AG09319 (cell line): ENCODE measurements at regions not wholly inside any gene's neighbourhood (a gene's known extent, or its start where the extent isn't known, plus 50 kb on each side); places are given as distances from the start of the nearest gene placed in this dataset.

Source experiments
- DNase-seq: peaks from one replicate; pipeline ENCODE4 v3.0.0-alpha.2; 2010; ENCODE audit warnings: low read depth; ENCODE audit errors: extremely low read depth
- CTCF ChIP-seq: IDR thresholded peaks from 2 replicates; pipeline ENCODE4 v1.5.1; 2011; ENCODE audit warnings: low read depth, mild to moderate bottlenecking, inconsistent platforms, low read length, moderate library complexity

GRCh38 chr11:103530257-103530656, 421.0 kb downstream of the DYNC2H1 start:
- no peak for DNase-seq
- no peak for TF ChIP-seq CTCF

GRCh38 chr11:103532133-103532788, 423.0 kb downstream of the DYNC2H1 start:
- no peak for TF ChIP-seq CTCF
- DNase-seq = no peak

- no peak for TF ChIP-seq CTCF
- no peak for DNase-seq
Observed at GRCh38 chr11:103534191-103534590, 425.0 kb downstream of the DYNC2H1 start.

- no peak for DNase-seq
- no peak for TF ChIP-seq CTCF
Observed at GRCh38 chr11:103534959-103535358, 425.7 kb downstream of the DYNC2H1 start.

- DNase-seq = no peak
Observed at GRCh38 chr11:103536335-103536722, 427.1 kb downstream of the DYNC2H1 start.

GRCh38 chr11:103537904-103538502, 428.8 kb downstream of the DYNC2H1 start:
- DNase-seq = no peak
- peak; percentile 54 for TF ChIP-seq CTCF

More at GRCh38 chr11:103536335-103536722, 427.1 kb downstream of the DYNC2H1 start:
- TF ChIP-seq CTCF = no peak

- no peak for DNase-seq
- TF ChIP-seq CTCF = no peak
Observed at GRCh38 chr11:103539166-103539565, 429.9 kb downstream of the DYNC2H1 start.
